Breast epithelium (tissue), 3 donors: ENCODE measurements at regions not wholly inside any gene's neighbourhood (a gene's known extent, or its start where the extent isn't known, plus 50 kb on each side); places are given as distances from the start of the nearest gene placed in this dataset.

Experiments used
- CTCF ChIP-seq, 3 donors: fragments of 450-650 bp; IDR thresholded peaks; one replicate each; pipeline ENCODE4 v1.5.1; 2016 to 2017; ENCODE audit warnings: antibody characterized with exemption in 3 of 3, mild to moderate bottlenecking in 3 of 3, moderate library complexity in 3 of 3
- POLR2A ChIP-seq: fragments of 450-650 bp; IDR thresholded peaks from one replicate; pipeline ENCODE4 v1.6.1; 2016; ENCODE audit warnings: antibody characterized with exemption, mild to moderate bottlenecking, moderate library complexity
- POLR2AphosphoS5 ChIP-seq, 3 donors: sonication (generic); formaldehyde crosslinking; IDR thresholded peaks; one replicate each; pipeline ENCODE4 v1.6.1; 2017; ENCODE audit warnings: antibody characterized with exemption in 3 of 3

DNA sequence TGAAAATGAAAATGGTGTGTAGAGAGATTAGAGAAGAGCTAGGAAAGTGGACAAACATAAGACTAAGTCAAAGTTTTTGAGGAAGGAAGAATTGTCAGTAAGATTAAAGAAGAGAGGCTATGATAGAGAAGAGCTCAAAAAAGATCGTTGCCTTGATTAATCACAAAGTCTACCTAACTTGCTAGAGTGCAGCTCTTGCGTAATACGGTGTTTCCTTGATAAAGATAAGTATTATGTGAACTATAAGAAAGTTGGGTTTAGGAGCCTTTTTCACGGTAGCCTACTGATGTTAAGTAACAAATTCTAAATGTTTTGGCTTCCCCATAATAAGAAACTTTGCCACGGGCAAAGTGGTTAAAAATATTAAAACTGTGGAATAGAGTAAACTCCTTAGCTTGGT lies 226.4 kb upstream of the NRXN1 start:
- TF ChIP-seq CTCF (IDR thresholded peaks at IDR 0.05) (no peak), POLR2AphosphoS5 (IDR thresholded peaks at IDR 0.05) (no peak), POLR2A (no peak)
